ENCODE measurements at regions not wholly inside any gene's neighbourhood (a gene's known extent, or its start where the extent isn't known, plus 50 kb on each side); places are given as distances from the start of the nearest gene placed in this dataset.

- H3K27me3 ChIP-seq = no peaks in the 10 kb centered on the region
- H3K4me3 ChIP-seq = no peak overlapping the region
- no peaks in the 10 kb centered on the region for H3K36me3 ChIP-seq
- H3K9me3 ChIP-seq = no peaks in the 10 kb centered on the region
- no peak for DNase-seq
Measured at GRCh38 chr4:25550376-25551030, 105.1 kb upstream of the SLC34A2 start.

- H3K4me3 ChIP-seq = no peak overlapping the region
- DNase-seq = no peak
- H3K36me3 ChIP-seq = no peaks in the 10 kb centered on the region
- no peaks in the 10 kb centered on the region for H3K9me3 ChIP-seq
- no peaks in the 10 kb centered on the region for H3K27me3 ChIP-seq
Measured at GRCh38 chr4:25551605-25552004, 104.0 kb upstream of the SLC34A2 start.

- Histone ChIP-seq H3K4me3 (no peak overlapping the region), H3K27me3 (no peaks in the 10 kb centered on the region), H3K36me3 (no peaks in the 10 kb centered on the region), H3K9me3 (no peaks in the 10 kb centered on the region)
- DNase-seq = peak; percentile 57
Measured at GRCh38 chr4:25552580-25553271, 102.9 kb upstream of the SLC34A2 start.

- Histone ChIP-seq H3K9me3 (no peaks in the 10 kb centered on the region), H3K27me3 (no peaks in the 10 kb centered on the region), H3K4me3 (no peak overlapping the region), H3K36me3 (no peaks in the 10 kb centered on the region)
- DNase-seq = no peak
Measured at GRCh38 chr4:25559508-25559907, 96.1 kb upstream of the SLC34A2 start.

- DNase-seq = no peak
Measured at GRCh38 chr4:25560605-25561004, 95.0 kb upstream of the SLC34A2 start.

GRCh38 chr4:25563071-25563564 is 92.5 kb upstream of the SLC34A2 start:
- DNase-seq = peak; percentile 63
- Histone ChIP-seq H3K27me3 (no peaks in the 10 kb centered on the region), H3K36me3 (no peaks in the 10 kb centered on the region), H3K9me3 (no peaks in the 10 kb centered on the region), H3K4me3 (no peak overlapping the region)

More at GRCh38 chr4:25560605-25561004, 95.0 kb upstream of the SLC34A2 start:
- Histone ChIP-seq H3K4me3 (no peak overlapping the region), H3K9me3 (no peaks in the 10 kb centered on the region), H3K27me3 (no peaks in the 10 kb centered on the region), H3K36me3 (no peaks in the 10 kb centered on the region)

GRCh38 chr4:25564836-25565235 is 90.8 kb upstream of the SLC34A2 start:
- Histone ChIP-seq H3K27me3 (no peaks in the 10 kb centered on the region), H3K4me3 (no peak overlapping the region), H3K9me3 (no peaks in the 10 kb centered on the region), H3K36me3 (no peaks in the 10 kb centered on the region)
- DNase-seq = no peak

- H3K9me3 ChIP-seq = no peaks in the 10 kb centered on the region
- DNase-seq = no peak
Measured at GRCh38 chr4:25567253-25567652, 88.4 kb upstream of the SLC34A2 start.

GRCh38 chr4:25569716-25570115 is 85.9 kb upstream of the SLC34A2 start:
- H3K4me3 ChIP-seq = no peak overlapping the region
- H3K27me3 ChIP-seq = no peaks in the 10 kb centered on the region
- no peaks in the 10 kb centered on the region for H3K9me3 ChIP-seq
- DNase-seq = no peak
- no peaks in the 10 kb centered on the region for H3K36me3 ChIP-seq

More at GRCh38 chr4:25567253-25567652, 88.4 kb upstream of the SLC34A2 start:
- no peaks in the 10 kb centered on the region for H3K36me3 ChIP-seq
- no peak overlapping the region for H3K4me3 ChIP-seq
- no peaks in the 10 kb centered on the region for H3K27me3 ChIP-seq

- H3K4me3 ChIP-seq = no peak overlapping the region
- H3K36me3 ChIP-seq = no peaks in the 10 kb centered on the region
- no peak for DNase-seq
- H3K9me3 ChIP-seq = no peaks in the 10 kb centered on the region
- H3K27me3 ChIP-seq = no peaks in the 10 kb centered on the region
Measured at GRCh38 chr4:25575611-25576010, 80.0 kb upstream of the SLC34A2 start.

- DNase-seq = no peak
- Histone ChIP-seq H3K9me3 (no peaks in the 10 kb centered on the region), H3K36me3 (no peaks in the 10 kb centered on the region), H3K4me3 (no peak overlapping the region), H3K27me3 (no peaks in the 10 kb centered on the region)
Measured at GRCh38 chr4:25578432-25578831, 77.2 kb upstream of the SLC34A2 start.

- DNase-seq = no peak
- no peaks in the 10 kb centered on the region for H3K27me3 ChIP-seq
- no peaks in the 10 kb centered on the region for H3K36me3 ChIP-seq
- H3K9me3 ChIP-seq = no peaks in the 10 kb centered on the region
- no peak overlapping the region for H3K4me3 ChIP-seq
Measured at GRCh38 chr4:25580633-25581467, 74.8 kb upstream of the SLC34A2 start.

- Histone ChIP-seq H3K4me3 (no peak overlapping the region), H3K9me3 (no peaks in the 10 kb centered on the region)
Measured at GRCh38 chr4:25585901-25586523, 69.6 kb upstream of the SLC34A2 start.

GRCh38 chr4:25588206-25588605 is 67.4 kb upstream of the SLC34A2 start:
- H3K36me3 ChIP-seq = no peaks in the 10 kb centered on the region
- DNase-seq = no peak
- no peaks in the 10 kb centered on the region for H3K27me3 ChIP-seq
- no peak overlapping the region for H3K4me3 ChIP-seq
- H3K9me3 ChIP-seq = no peaks in the 10 kb centered on the region

More at GRCh38 chr4:25585901-25586523, 69.6 kb upstream of the SLC34A2 start:
- Histone ChIP-seq H3K27me3 (no peaks in the 10 kb centered on the region), H3K36me3 (no peaks in the 10 kb centered on the region)
- DNase-seq = no peak

GRCh38 chr4:25590171-25590570 is 65.5 kb upstream of the SLC34A2 start:
- Histone ChIP-seq H3K9me3 (no peaks in the 10 kb centered on the region), H3K27me3 (no peaks in the 10 kb centered on the region), H3K4me3 (no peak overlapping the region), H3K36me3 (no peaks in the 10 kb centered on the region)
- no peak for DNase-seq

- Histone ChIP-seq H3K9me3 (no peaks in the 10 kb centered on the region), H3K4me3 (no peak overlapping the region), H3K27me3 (no peaks in the 10 kb centered on the region), H3K36me3 (no peaks in the 10 kb centered on the region)
- no peak for DNase-seq
Measured at GRCh38 chr4:25592736-25593135, 62.9 kb upstream of the SLC34A2 start.
